Lower leg skin (tissue), 3 donors: ENCODE measurements at regions not wholly inside any gene's neighbourhood (a gene's known extent, or its start where the extent isn't known, plus 50 kb on each side); places are given as distances from the start of the nearest gene placed in this dataset.

Experiments
- POLR2A ChIP-seq, 2 donors: fragments of 450-650 bp; IDR thresholded peaks; one replicate each; pipeline ENCODE4 v1.6.1; 2016 to 2017; ENCODE audit warnings: antibody characterized with exemption in 2 of 2, mild to moderate bottlenecking in 1 of 2, moderate library complexity in 1 of 2
- TF ChIP-seq, protein P1 (sequence below), 3 donors: fragments of 450-650 bp; IDR thresholded peaks; one replicate each; pipeline ENCODE4 v1.5.1; 2016; ENCODE audit warnings: antibody characterized with exemption in 3 of 3, mild to moderate bottlenecking in 3 of 3, moderate library complexity in 2 of 3

DNA sequence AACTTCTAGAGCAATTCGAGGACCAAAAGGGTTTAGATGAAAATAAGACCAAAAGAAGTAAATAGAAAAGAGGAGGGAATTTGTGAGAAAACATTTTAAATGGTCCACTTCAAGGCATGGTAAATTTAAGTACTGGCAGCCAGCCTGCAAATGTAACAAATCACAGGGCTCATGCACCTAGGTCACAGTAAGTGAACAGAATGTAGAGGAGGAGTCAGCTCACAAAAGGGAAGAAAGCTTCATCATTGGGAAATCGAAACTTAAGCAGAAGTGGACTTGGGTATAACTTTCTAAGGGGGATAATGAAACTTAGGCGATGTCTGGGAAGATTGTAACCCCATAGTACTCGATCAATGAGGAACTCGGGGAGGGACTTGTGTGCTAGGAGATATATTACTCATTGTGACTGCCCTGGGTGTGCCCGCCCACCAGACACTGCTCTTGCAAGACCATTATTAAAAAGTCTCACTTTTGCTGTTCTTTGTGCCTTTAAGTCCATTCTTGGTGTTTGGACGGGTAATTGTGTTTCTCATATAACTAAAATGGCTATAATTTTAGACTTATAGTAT, 1053.6 kb upstream of the MIR17HG start:
- TF ChIP-seq, protein P1, sequence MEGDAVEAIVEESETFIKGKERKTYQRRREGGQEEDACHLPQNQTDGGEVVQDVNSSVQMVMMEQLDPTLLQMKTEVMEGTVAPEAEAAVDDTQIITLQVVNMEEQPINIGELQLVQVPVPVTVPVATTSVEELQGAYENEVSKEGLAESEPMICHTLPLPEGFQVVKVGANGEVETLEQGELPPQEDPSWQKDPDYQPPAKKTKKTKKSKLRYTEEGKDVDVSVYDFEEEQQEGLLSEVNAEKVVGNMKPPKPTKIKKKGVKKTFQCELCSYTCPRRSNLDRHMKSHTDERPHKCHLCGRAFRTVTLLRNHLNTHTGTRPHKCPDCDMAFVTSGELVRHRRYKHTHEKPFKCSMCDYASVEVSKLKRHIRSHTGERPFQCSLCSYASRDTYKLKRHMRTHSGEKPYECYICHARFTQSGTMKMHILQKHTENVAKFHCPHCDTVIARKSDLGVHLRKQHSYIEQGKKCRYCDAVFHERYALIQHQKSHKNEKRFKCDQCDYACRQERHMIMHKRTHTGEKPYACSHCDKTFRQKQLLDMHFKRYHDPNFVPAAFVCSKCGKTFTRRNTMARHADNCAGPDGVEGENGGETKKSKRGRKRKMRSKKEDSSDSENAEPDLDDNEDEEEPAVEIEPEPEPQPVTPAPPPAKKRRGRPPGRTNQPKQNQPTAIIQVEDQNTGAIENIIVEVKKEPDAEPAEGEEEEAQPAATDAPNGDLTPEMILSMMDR (IDR thresholded peaks at IDR 0.05): no peak
- TF ChIP-seq POLR2A (IDR thresholded peaks at IDR 0.05): no peak
